GM18508 (cell line): ENCODE measurements at regions not wholly inside any gene's neighbourhood (a gene's known extent, or its start where the extent isn't known, plus 50 kb on each side); places are given as distances from the start of the nearest gene placed in this dataset.

Source experiments
- ATAC-seq: cut with Tn5 transposase; IDR thresholded peaks from one replicate; pipeline ENCODE4 v1.9.1; 2021; ENCODE audit warnings: moderate number of reproducible peaks; ENCODE audit not compliant: insufficient read depth, unreplicated experiment

GRCh38 chr16:9402293-9402860 is 310.9 kb downstream of the HAPSTR1 start:
- no peak for ATAC-seq

GRCh38 chr16:9404811-9405210 is 313.4 kb downstream of the HAPSTR1 start:
- ATAC-seq: no peak

GRCh38 chr16:9406038-9406712 is 314.7 kb downstream of the HAPSTR1 start:
- no peak for ATAC-seq

GRCh38 chr16:9407206-9407758 is 315.8 kb downstream of the HAPSTR1 start:
- ATAC-seq: no peak

DNA sequence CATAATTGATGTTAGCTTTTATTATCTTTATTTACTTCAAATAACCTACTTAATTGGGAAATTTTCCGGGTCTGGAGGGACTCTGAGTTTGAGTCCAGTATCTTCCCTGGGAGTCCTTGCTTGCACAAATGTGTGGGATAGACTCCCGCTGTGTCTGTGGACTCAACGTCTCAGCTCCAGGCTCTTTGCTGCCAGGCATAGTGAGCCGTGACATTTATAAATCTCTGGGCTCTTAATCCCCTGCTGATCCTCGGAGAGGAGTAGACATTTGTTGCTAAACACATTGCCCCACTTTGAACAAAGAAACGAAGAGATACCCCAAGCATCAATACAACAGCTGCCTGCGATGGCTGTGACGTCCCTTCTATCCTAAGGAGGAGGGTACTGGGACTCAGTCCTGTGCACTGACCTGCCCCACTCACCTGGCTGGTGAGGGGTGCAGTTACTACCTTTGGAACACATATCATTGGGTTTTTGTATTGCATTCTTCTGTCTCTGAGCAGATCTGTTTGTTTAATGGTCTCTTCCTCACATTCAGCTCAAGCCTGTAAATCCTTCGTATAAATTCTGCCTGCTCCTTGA is 316.9 kb downstream of the HAPSTR1 start:
- no peak for ATAC-seq

GRCh38 chr16:9409560-9410493 is 318.4 kb downstream of the HAPSTR1 start:
- ATAC-seq: no peak

- no peak for ATAC-seq
Observed at GRCh38 chr16:9411426-9411825, 320.0 kb downstream of the HAPSTR1 start.

DNA sequence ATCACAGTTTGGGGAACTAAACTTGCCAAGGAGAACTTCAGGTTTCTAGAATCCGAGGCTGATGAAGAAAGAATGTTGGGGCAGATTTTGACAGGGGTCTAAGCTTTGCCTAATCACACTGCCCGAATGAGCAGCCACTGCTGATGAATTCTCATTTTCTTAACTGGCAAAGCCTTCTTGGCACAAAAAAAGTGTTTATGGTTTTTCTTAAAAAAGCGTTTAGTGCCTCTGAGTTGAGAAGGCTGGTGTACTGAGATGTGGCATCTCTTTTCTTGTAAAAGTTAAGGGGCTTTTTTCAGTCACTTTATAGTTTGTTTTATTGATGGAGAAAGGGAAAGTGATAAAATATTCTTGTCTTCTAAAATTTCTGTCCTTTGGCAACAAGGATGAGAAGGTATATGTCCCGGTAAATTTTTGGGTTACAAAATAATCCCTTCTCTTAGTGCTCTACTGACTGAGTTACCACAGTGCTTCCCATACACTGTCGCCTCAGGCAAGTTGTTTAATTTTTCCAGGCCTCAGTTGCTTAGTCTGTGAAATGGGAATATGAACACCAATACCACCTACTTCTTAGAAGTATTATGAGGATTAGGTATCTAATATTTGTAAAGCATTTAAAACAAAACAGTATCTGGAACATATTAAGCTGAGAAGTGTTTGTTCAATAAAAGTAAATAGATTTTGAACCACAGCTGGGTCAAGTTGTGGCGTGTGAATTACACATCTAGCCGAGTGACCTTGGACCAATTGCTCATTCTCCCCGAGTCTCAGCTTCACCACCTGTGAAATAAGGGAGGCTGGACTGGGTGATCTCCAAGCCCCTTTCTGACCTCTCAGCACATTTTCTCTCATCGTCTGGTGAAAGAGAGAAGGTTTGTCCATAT is 320.8 kb downstream of the HAPSTR1 start:
- ATAC-seq: no peak

GRCh38 chr16:9412915-9413264 is 321.4 kb downstream of the HAPSTR1 start:
- no peak for ATAC-seq

DNA sequence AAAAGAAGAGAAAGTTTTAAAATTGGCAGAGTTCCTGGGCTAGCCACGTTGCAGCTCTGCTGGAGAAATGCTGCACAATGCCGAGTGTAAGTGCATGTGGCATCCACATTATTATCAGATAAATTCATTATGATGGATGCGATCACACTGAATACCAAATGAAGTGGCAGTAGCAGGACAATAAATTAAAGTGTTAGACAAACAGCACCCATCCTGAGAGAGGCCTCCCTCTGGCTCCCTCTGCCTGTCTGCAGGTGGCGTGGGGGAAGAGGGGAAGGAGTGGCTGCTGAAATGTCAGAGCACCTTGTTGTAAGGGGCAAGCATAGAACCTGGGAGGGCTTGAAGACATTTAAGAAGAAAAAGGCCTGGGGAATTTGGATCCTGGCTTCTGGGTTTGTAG is 324.1 kb downstream of the HAPSTR1 start:
- no peak for ATAC-seq

DNA sequence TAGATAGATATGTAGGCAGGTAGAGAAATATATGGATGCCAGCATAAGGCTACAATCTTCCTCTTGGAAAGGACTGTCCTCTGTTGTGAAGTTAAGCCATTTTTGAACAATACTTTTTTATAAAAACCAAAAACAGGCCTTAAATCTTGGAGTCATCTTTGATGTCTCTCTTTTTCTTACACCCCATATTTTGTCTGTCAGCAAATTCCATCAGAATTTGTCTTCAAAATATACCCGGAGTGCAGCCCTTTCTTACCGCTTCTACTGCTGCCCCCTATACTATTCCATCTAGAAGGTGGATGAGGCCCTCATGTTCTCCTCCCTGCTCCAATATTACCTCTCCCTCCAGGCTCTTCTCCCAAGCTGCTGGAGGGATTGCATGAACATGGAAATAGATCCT is 326.5 kb downstream of the HAPSTR1 start:
- no peak for ATAC-seq

DNA sequence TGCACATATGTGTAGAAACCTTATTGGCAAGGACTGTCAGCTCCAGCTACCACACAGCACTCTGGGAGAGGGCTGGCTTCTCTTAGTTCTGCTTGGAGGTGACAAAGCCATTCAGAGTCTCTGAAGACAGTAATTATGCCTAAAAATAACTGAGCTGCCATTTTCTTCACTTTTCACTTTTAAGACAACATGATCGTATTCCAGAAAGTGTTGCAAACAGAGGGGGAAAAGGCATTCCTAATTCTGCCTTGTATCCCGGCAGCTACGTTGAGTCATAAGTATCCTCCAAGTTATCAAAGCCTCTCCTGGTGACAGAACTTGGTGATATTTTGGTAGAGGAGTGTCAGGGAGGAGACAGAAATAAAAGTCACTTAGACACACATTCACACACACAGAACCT is 327.7 kb downstream of the HAPSTR1 start:
- no peak for ATAC-seq

- ATAC-seq: no peak
Observed at GRCh38 chr16:9422762-9423513, 331.5 kb downstream of the HAPSTR1 start.

- no peak for ATAC-seq
Observed at GRCh38 chr16:9425236-9425635, 333.8 kb downstream of the HAPSTR1 start.

- ATAC-seq: no peak
Observed at GRCh38 chr16:9428355-9429005, 337.0 kb downstream of the HAPSTR1 start.

GRCh38 chr16:9429646-9430330 is 338.3 kb downstream of the HAPSTR1 start:
- ATAC-seq: no peak

DNA sequence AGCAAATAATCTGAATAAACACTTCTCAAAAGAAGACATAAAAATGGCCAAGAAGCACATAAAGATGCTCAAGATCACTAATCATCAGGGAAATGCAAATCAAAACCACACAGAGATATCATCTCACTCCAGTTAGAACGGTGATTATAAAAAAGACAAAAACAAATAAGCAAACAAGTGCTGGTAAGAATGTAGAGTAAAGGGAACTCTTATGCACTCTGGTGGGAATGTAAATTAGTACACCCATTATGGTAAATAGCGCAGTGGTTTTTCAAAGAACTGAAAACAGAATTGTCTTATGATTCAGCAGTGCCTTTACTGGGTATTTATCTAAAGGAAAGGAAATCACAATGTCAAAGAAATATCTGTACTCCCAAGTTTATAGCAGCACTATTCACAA is 343.2 kb downstream of the HAPSTR1 start:
- ATAC-seq: no peak

DNA sequence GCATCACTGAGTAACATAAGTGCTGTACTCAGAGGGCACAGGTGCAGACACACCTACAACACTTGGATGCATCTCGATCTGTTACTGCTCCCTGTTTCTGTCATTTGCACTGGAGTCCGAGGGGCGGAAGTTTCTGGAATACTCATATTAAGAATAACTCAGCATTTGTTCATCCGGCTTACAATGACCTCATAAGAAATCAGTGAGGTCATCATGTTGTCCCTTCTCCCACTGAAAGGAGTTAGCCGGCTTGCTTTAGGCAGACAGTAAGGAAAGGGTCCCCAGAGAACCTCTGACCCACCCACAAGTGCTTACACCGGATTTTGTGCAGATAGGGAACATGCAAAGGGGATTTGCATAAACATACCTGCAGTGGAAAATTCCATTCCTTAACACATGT is 344.7 kb downstream of the HAPSTR1 start:
- ATAC-seq: no peak
